Superior temporal gyrus (tissue), 1 donor: ENCODE measurements at regions not wholly inside any gene's neighbourhood (a gene's known extent, or its start where the extent isn't known, plus 50 kb on each side); places are given as distances from the start of the nearest gene placed in this dataset.

Source experiments
- DNase-seq: peaks from one replicate; pipeline ENCODE4 v3.0.0-alpha.2; 2016; ENCODE audit errors: extremely low spot score

- DNase-seq: no peak
Observed at GRCh38 chr2:30310371-30310770, 79.0 kb downstream of the LBH start.

DNA sequence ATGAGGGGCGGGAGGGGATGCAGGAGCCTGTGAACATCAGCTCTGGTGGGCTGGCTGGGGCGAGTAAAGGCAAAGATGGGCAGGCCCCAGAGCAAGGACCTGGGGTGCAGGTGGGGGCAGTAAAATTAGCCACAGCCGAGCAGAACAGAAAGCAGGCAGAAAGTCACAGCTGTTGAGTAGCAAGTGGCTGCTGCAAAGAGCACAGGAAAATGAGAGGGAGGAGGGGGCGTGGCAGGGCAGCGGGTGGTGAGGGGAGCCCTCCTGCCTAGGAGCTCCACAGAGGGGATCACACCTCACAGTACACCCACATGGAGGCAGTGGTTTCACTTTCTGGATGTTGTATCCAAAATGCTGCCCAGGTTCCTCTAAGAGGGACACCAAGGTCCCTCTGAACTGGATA is 79.6 kb downstream of the LBH start:
- DNase-seq: no peak

- no peak for DNase-seq
Observed at GRCh38 chr2:30311711-30312110, 80.4 kb downstream of the LBH start.

DNA sequence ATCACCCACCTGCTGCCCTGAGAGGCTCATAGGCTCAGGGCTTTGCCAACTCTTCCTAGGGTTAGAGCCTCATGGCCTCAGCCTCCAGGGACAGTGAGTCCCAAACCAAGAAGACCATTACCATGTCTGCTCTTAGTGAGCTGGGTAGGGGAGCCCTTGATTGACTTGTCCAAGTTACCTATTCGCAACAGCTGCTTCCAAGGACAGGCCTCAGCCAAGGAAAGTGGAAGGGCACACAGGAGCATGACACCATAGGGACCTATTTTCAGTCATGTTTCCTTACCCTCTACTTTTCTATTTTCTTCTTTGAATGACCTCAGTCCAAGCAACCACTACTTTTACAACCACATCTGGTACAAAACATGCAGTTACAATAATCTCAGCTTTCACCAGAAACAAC is 81.6 kb downstream of the LBH start:
- DNase-seq: no peak

- DNase-seq: no peak
Observed at GRCh38 chr2:30314981-30315380, 83.6 kb downstream of the LBH start.

DNA sequence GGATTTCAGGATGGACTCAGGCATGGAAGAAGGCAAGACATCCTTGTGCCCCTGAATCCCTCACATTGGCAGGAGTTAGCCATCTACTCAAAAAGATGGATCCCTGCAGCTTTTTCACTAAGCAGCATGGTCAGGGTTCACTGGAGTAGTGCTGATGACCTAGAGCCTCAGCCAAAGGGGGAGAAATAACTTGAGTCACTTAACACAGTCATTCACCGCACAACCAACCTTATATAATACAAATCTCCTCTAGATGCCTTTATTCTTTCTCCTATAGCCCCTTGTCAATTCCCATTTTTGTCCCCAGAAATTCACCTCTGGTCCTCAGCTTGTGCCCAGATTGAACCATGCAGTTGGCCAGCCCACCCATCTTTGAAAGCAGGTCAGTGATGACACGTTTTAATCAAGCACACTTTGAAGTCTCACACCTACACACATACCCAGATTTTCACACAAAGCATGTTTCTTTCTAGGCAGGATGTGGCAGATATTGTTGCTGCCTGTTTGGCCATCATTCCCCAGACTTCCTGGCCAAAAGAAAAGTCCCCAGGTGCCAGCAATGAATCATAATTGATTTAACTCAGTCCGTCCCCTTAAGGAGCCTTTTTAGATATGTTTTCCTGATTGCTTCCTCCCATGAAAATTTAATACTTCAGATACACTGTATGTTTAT is 84.2 kb downstream of the LBH start:
- no peak for DNase-seq

DNA sequence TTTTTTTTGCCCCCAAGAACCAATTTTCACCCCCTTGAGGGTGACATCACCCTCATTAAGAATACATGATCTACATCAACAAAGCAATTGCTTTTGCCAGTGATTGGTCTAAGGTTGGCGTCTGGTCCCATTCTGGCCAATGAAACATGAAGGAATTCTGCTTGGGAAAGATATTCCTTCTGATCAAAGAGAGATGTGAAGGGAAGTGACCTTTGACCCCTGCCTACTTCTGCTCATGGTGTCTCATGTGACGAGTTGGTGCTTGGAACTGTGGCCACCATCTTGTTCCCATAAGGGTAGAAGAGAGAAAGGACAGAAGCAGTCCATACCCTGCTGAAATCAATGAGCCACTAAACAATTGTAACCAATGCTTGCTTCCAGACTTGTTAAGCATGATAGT is 85.1 kb downstream of the LBH start:
- no peak for DNase-seq

DNA sequence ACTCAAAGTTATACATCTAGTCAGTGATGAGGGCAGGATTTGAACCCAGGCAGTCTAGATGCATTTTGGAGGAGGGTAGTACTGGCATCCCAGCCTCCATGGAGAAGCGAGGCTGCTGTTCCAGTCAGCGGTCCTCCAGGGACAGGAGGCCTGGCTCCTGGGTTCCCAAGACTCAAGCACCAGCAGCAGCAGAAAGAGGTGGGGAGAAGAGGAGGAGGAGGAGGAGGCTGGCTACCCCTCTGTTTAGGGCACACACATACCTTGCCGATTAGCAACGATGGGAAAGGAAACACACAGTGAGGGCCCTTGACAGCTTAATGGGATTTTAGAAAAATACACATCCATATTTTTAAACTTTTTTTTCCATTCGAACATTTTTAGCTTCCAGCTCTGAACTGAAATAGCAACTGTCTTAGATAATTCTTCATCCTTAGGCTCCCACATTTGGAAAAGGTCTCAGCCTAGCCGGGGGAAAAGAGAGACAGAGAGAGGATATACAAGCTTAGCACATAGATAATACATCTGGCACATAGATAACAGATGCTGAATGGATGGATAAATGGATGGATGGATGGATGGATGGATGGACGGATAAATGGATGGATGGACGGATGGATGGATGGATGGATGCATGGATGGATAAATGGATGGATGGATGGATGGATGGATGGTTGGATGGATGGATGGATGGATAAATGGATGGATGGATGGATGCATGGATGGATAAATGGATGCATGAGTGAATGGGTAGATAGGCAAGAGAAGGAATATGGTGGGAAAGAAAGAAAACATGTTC is 87.9 kb downstream of the LBH start:
- no peak for DNase-seq

DNA sequence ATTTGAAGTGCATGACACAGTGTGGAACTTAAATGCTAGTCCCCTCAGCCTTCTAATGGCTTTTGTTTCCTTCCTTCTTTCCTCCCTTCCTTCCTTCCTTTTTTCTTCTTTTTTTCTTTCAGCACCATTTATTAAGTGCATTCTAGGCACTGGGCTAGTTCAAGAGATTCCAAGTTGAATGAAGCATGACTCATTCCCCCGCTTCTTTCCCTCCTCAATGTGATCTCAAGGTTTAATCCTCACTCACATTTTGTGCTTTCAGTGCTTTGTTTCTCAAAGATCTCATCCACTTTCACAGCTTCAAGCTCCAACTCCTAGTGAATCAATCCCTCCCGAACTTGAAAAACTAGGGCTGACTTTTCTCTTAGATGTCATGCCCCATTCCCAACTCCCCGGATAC is 90.1 kb downstream of the LBH start:
- DNase-seq: no peak

GRCh38 chr2:30323499-30323898 is 92.2 kb downstream of the LBH start:
- DNase-seq: no peak

GRCh38 chr2:30324245-30324908 is 93.0 kb downstream of the LBH start:
- no peak for DNase-seq

- no peak for DNase-seq
Observed at GRCh38 chr2:30325600-30326328, 94.4 kb downstream of the LBH start.

- no peak for DNase-seq
Observed at GRCh38 chr2:30326497-30326896, 95.2 kb downstream of the LBH start.

DNA sequence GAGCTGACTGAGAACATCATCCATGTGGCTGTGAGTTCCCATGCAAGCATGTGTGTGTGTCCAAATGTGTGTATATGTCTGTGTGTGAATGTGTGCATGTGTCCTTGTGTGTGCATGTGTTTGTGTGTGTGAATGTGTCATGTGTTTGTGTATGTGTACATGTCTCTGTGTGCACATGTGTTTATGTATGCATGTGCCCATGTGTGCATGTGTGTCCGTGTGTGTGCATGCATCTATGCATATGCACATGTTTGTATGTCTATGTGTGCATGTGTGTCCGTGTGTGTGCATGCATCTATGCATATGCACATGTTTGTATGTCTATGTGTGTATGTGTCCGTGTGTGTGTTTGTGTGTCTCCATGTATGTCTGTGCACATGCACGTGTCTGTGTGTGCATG is 99.7 kb downstream of the LBH start:
- DNase-seq: no peak

- no peak for DNase-seq
Observed at GRCh38 chr2:30331869-30332268, 100.5 kb downstream of the LBH start.

DNA sequence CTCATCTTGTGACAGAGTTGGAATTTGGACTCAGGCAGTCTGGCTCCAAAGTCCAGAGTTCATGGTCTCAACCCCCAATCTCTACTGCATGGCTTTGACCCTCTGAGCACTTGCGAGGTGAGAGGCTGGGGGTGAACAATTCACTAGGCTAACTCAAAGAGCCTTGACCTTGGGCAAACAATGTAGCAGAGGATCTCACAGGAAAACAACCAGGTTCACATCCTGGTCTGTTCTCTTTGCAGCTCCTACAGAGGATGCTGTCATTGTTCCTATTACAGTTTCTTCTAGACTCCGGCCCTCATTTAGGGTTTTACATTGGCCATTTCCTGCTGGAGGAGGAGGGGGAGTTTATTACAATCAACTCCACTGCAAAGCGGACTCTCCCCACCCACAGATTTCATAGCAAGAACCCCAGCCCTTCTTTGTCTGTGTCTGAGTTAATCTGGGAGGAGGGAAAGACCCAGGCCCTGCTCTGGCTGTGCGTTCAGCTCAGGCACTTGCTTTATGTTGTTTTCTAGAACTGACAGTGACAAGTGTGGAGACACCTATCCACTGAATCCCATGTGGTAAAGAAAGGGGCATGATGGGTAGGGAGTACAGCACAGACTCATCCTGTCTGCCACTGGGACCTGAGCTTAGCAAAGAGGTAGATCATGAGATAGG is 101.6 kb downstream of the LBH start:
- no peak for DNase-seq

DNA sequence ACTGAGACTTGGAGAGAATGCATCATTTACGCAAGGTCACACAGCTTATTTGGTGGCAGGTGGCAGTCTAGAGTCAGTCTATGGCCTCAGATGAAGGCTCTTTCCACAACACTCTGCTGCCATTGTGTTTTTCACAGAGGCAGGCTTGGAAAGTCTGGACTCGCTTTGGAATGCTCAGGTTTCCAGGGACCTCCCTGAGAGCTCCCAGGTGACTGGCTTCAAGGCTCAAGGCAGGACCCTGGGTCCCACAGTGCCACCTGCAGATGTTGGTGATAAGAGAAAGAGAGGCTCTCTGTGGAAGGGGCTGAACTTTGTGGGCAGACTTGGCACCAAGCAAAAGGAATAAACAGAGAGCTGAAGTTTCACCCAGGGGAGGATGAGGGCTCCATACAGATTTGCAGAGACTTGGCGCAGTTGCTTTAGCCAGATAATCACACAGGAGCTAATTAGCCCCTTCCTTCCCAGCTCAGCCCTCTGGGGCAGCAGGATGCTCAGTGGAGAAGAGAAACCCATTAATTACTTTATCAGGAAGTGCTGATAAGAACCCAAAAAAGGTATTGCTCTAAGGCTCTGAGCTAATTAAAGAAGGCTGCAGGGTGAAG is 103.5 kb downstream of the LBH start:
- DNase-seq: no peak

GRCh38 chr2:30336084-30336483 is 104.8 kb downstream of the LBH start:
- no peak for DNase-seq

DNA sequence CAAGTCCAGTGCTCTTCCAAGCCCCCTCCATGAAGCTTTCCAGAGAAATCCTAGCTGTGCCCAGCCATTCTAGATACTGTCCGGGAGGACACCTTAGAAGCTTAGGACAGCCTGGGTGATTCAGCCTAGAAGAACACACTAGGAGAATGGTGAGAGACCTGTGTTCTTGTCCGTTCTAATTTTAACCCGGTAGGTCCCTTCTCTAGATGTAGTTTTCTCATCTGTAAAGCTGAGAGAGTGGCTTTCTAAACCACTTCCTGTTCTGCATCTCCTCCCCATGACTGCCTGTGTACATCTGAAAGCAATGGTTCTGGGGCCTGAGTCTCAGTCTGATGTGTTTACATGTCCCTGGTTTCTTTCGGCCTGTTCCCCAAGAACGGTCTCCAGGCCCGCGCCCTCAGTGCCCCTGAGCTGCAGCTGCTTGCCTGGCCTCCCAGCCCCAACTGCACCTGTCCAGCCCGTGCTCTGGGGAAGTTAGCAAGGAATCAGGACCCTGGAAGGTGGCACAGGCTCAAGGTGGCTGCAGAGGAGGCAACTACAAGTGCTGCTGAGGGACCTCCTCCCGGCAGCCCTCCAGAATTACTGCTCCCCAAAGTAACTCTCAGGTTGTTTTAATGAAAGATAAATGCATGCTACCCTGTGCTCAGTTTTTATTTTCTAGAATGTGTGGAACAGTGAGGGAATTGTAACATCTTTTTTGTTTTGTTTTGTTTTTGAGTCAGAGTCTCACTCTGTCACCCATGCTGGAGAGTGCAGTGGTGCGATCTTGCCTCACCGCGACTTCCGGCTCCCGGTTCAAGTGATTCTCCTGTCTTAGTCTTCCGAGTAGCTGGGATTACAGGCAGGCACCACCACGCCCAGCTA is 105.9 kb downstream of the LBH start:
- no peak for DNase-seq

- DNase-seq: no peak
Observed at GRCh38 chr2:30338475-30338874, 107.1 kb downstream of the LBH start.
